ENCODE measurements at regions not wholly inside any gene's neighbourhood (a gene's known extent, or its start where the extent isn't known, plus 50 kb on each side); places are given as distances from the start of the nearest gene placed in this dataset.

DNA sequence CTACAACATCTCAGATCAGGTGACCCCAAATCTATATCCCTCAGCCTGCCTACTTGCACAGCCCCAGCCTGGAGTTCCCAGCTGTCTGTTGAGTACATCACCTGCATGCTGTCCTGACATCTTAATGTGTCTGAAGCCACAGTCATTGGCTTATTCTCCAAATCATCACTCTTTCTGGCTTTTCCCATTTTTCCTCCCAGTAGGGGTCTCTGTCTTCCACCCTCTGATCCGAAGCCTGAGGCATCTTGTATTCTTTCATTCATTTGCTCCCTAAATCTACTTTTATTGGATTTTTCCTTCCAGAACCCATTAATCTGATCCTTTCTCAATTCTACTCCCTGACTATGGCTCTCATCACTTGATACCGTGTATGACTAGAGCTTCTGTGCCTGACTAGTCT is 332.9 kb upstream of the DCC start:
- Histone ChIP-seq H3K23ac (ENCODE audit: low read depth, low read length, poor library complexity) (no peak overlapping the region), H2AFZ (ENCODE audit: low read length) (no peak overlapping the region), H2BK15ac (ENCODE audit: low read length) (no peak overlapping the region), H3K9ac (ENCODE audit: low read depth, low read length, poor library complexity) (no peak overlapping the region), H3K14ac (ENCODE audit: low read length) (no peak overlapping the region), H3K79me1 (ENCODE audit: low read depth, low read length) (no peaks in the 10 kb centered on the region), H2BK12ac (ENCODE audit: low read length) (no peak overlapping the region), H3K27me3 (ENCODE audit: control insufficient read depth in 3 of 3, insufficient read depth in 3 of 3, low read depth in 1 of 3, low read length in 3 of 3) (no peaks in the 10 kb centered on the region), H4K8ac (ENCODE audit: low read depth, low read length) (no peak overlapping the region), H3K4ac (ENCODE audit: low read length) (no peak overlapping the region), H2BK120ac (ENCODE audit: low read depth, low read length) (no peak overlapping the region), H3K9me3 (replicated peaks in 1 of 2; ENCODE audit: control insufficient read depth in 2 of 2, insufficient read depth in 1 of 2, low read depth in 1 of 2, low read length in 2 of 2) (no peaks in the 10 kb centered on the region), H3K27ac (replicated peaks; ENCODE audit: low read length) (no peak overlapping the region), H3K4me1 (ENCODE audit: control insufficient read depth in 2 of 2, insufficient read depth in 1 of 2, low read depth in 1 of 2, low read length in 2 of 2) (no peaks in the 10 kb centered on the region), H4K91ac (ENCODE audit: low read depth, low read length, poor library complexity) (no peak overlapping the region), H2AK5ac (ENCODE audit: low read depth, low read length) (no peak overlapping the region), H3K4me3 (ENCODE audit: low read length in 2 of 2) (no peak overlapping the region), H3K36me3 (replicated peaks in 1 of 2; ENCODE audit: control insufficient read depth in 2 of 2, insufficient read depth in 2 of 2, low read length in 2 of 2) (no peaks in the 10 kb centered on the region), H2BK5ac (ENCODE audit: low read length) (no peak overlapping the region), H3K18ac (ENCODE audit: low read length) (no peak overlapping the region), H3K4me2 (ENCODE audit: insufficient read depth, low read length, poor library complexity, severe bottlenecking) (no peak overlapping the region)
- WGBS, 2 donors (ENCODE audit: extremely low coverage in 2 of 2, insufficient read length in 2 of 2, insufficient replicate concordance in 1 of 2), result no CpG with 5 or more reads among the region's 2 CpGs
- DNase-seq (ENCODE audit: low spot score), result no peak

DNA sequence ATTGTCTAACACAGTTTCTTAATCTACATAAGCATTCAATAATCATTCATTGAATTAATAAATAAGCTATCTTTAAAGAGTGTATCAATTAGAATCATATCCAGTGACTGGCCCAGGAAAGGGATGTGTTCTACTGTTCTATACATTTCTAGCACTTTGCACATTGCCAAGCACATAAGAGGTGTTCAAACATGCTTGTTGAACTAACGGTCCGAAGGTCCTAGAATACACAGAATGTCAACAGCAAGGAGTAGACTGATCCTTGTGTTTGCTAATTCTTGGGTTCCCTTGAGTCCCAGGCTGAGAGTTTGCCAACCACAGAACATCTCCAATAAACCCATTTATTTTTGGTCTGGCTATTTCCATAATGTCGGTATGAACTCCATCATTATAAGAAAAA is 331.7 kb upstream of the DCC start:
- no peaks in the 10 kb centered on the region for H3K4me1 ChIP-seq (ENCODE audit: control insufficient read depth in 2 of 2, insufficient read depth in 1 of 2, low read depth in 1 of 2, low read length in 2 of 2)
- no peak overlapping the region for H2BK5ac ChIP-seq (ENCODE audit: low read length)
- H3K4ac ChIP-seq (ENCODE audit: low read length), result no peak overlapping the region
- H3K14ac ChIP-seq (ENCODE audit: low read length), result no peak overlapping the region
- H3K36me3 ChIP-seq (replicated peaks in 1 of 2; ENCODE audit: control insufficient read depth in 2 of 2, insufficient read depth in 2 of 2, low read length in 2 of 2), result no peaks in the 10 kb centered on the region
- no peak overlapping the region for H3K9ac ChIP-seq (ENCODE audit: low read depth, low read length, poor library complexity)
- H3K27me3 ChIP-seq (ENCODE audit: control insufficient read depth in 3 of 3, insufficient read depth in 3 of 3, low read depth in 1 of 3, low read length in 3 of 3), result no peaks in the 10 kb centered on the region
- no peaks in the 10 kb centered on the region for H3K79me1 ChIP-seq (ENCODE audit: low read depth, low read length)
- no peak overlapping the region for H4K91ac ChIP-seq (ENCODE audit: low read depth, low read length, poor library complexity)
- H2AFZ ChIP-seq (ENCODE audit: low read length), result no peak overlapping the region
- H3K4me2 ChIP-seq (ENCODE audit: insufficient read depth, low read length, poor library complexity, severe bottlenecking), result no peak overlapping the region
- no peaks in the 10 kb centered on the region for H3K9me3 ChIP-seq (replicated peaks in 1 of 2; ENCODE audit: control insufficient read depth in 2 of 2, insufficient read depth in 1 of 2, low read depth in 1 of 2, low read length in 2 of 2)
- DNase-seq (ENCODE audit: low spot score), result no peak
- no CpG with 5 or more reads among the region's 3 CpGs for WGBS, 2 donors (ENCODE audit: extremely low coverage in 2 of 2, insufficient read length in 2 of 2, insufficient replicate concordance in 1 of 2)
- no peak overlapping the region for H2BK120ac ChIP-seq (ENCODE audit: low read depth, low read length)
- no peak overlapping the region for H2BK12ac ChIP-seq (ENCODE audit: low read length)
- H3K27ac ChIP-seq (replicated peaks; ENCODE audit: low read length), result no peak overlapping the region
- no peak overlapping the region for H3K4me3 ChIP-seq (ENCODE audit: low read length in 2 of 2)
- no peak overlapping the region for H2BK15ac ChIP-seq (ENCODE audit: low read length)
- H4K8ac ChIP-seq (ENCODE audit: low read depth, low read length), result no peak overlapping the region
- no peak overlapping the region for H3K18ac ChIP-seq (ENCODE audit: low read length)
- H3K23ac ChIP-seq (ENCODE audit: low read depth, low read length, poor library complexity), result no peak overlapping the region
- H2AK5ac ChIP-seq (ENCODE audit: low read depth, low read length), result no peak overlapping the region

DNA sequence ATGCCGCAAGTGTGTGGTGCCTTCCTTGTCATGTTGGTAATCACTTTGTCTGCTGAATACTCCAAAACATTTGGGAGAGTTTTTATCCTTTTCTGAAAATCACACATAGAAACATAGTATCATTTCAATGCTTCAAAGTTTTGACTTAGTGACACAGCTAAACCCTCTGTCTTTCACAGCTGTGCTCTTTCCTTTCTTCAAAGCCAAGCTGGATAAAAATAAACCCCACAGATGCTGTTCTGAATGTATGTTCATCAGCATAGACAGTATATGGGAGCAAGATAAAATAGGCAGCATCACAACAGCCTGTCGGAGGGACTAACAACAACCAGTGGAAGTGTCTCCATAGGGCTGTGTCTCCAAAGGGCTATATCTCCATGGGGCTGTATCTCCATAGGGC is 331.3 kb upstream of the DCC start:
- H3K4me1 ChIP-seq (ENCODE audit: control insufficient read depth in 2 of 2, insufficient read depth in 1 of 2, low read depth in 1 of 2, low read length in 2 of 2), result no peaks in the 10 kb centered on the region

DNA sequence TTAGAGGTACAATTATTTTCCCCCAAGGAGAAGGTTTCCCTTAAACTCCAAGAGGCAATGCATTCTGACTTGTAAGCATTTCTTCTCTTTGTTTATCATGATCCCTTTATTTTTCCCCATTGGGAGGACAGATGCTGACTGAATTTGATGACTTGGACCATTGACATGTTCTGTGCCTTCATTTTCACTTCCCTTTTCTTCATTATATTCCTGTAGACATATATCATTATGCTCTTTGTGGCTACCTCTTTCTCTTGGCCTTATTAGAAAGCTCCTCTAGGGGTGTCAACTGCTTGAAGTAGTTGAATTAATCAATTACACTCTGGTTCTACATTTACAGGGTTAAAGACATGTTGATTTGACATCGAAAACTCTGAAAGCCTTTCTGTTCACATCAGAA is 330.0 kb upstream of the DCC start:
- Histone ChIP-seq H3K14ac (ENCODE audit: low read length) (no peak overlapping the region), H2BK15ac (ENCODE audit: low read length) (no peak overlapping the region), H2BK120ac (ENCODE audit: low read depth, low read length) (no peak overlapping the region), H3K9ac (ENCODE audit: low read depth, low read length, poor library complexity) (no peak overlapping the region), H4K8ac (ENCODE audit: low read depth, low read length) (no peak overlapping the region), H3K9me3 (replicated peaks in 1 of 2; ENCODE audit: control insufficient read depth in 2 of 2, insufficient read depth in 1 of 2, low read depth in 1 of 2, low read length in 2 of 2) (no peaks in the 10 kb centered on the region), H3K79me1 (ENCODE audit: low read depth, low read length) (no peaks in the 10 kb centered on the region), H2AK5ac (ENCODE audit: low read depth, low read length) (no peak overlapping the region), H3K4me2 (ENCODE audit: insufficient read depth, low read length, poor library complexity, severe bottlenecking) (no peak overlapping the region), H3K36me3 (replicated peaks in 1 of 2; ENCODE audit: control insufficient read depth in 2 of 2, insufficient read depth in 2 of 2, low read length in 2 of 2) (no peaks in the 10 kb centered on the region), H3K18ac (ENCODE audit: low read length) (no peak overlapping the region), H4K91ac (ENCODE audit: low read depth, low read length, poor library complexity) (no peak overlapping the region), H3K4me3 (ENCODE audit: low read length in 2 of 2) (no peak overlapping the region), H3K4me1 (ENCODE audit: control insufficient read depth in 2 of 2, insufficient read depth in 1 of 2, low read depth in 1 of 2, low read length in 2 of 2) (no peaks in the 10 kb centered on the region), H2BK12ac (ENCODE audit: low read length) (no peak overlapping the region), H3K23ac (ENCODE audit: low read depth, low read length, poor library complexity) (no peak overlapping the region), H2AFZ (ENCODE audit: low read length) (no peak overlapping the region), H3K27ac (replicated peaks; ENCODE audit: low read length) (no peak overlapping the region), H2BK5ac (ENCODE audit: low read length) (no peak overlapping the region), H3K4ac (ENCODE audit: low read length) (no peak overlapping the region), H3K27me3 (ENCODE audit: control insufficient read depth in 3 of 3, insufficient read depth in 3 of 3, low read depth in 1 of 3, low read length in 3 of 3) (no peaks in the 10 kb centered on the region)
- WGBS, 2 donors (ENCODE audit: extremely low coverage in 2 of 2, insufficient read length in 2 of 2, insufficient replicate concordance in 1 of 2), result no CpG with 5 or more reads among the region's 1 CpG
- DNase-seq (ENCODE audit: low spot score), result no peak

More for the DNA sequence above, 331.3 kb upstream of the DCC start:
- H3K9me3 ChIP-seq (replicated peaks in 1 of 2; ENCODE audit: control insufficient read depth in 2 of 2, insufficient read depth in 1 of 2, low read depth in 1 of 2, low read length in 2 of 2), result no peaks in the 10 kb centered on the region
- H4K91ac ChIP-seq (ENCODE audit: low read depth, low read length, poor library complexity), result no peak overlapping the region
- no peak overlapping the region for H3K23ac ChIP-seq (ENCODE audit: low read depth, low read length, poor library complexity)
- no peak overlapping the region for H3K14ac ChIP-seq (ENCODE audit: low read length)
- no peak overlapping the region for H3K4me3 ChIP-seq (ENCODE audit: low read length in 2 of 2)
- H2BK12ac ChIP-seq (ENCODE audit: low read length), result no peak overlapping the region
- H2AK5ac ChIP-seq (ENCODE audit: low read depth, low read length), result no peak overlapping the region
- H3K4ac ChIP-seq (ENCODE audit: low read length), result no peak overlapping the region
- no peak overlapping the region for H3K4me2 ChIP-seq (ENCODE audit: insufficient read depth, low read length, poor library complexity, severe bottlenecking)
- H3K79me1 ChIP-seq (ENCODE audit: low read depth, low read length), result no peaks in the 10 kb centered on the region
- no peak overlapping the region for H2BK5ac ChIP-seq (ENCODE audit: low read length)
- no peak overlapping the region for H3K27ac ChIP-seq (replicated peaks; ENCODE audit: low read length)
- no peak overlapping the region for H4K8ac ChIP-seq (ENCODE audit: low read depth, low read length)
- no peaks in the 10 kb centered on the region for H3K36me3 ChIP-seq (replicated peaks in 1 of 2; ENCODE audit: control insufficient read depth in 2 of 2, insufficient read depth in 2 of 2, low read length in 2 of 2)
- no peak overlapping the region for H2BK120ac ChIP-seq (ENCODE audit: low read depth, low read length)
- no peak overlapping the region for H2AFZ ChIP-seq (ENCODE audit: low read length)
- no peak for DNase-seq (ENCODE audit: low spot score)
- no peaks in the 10 kb centered on the region for H3K27me3 ChIP-seq (ENCODE audit: control insufficient read depth in 3 of 3, insufficient read depth in 3 of 3, low read depth in 1 of 3, low read length in 3 of 3)
- WGBS, 2 donors (ENCODE audit: extremely low coverage in 2 of 2, insufficient read length in 2 of 2, insufficient replicate concordance in 1 of 2), result no CpG with 5 or more reads among the region's 2 CpGs
- H2BK15ac ChIP-seq (ENCODE audit: low read length), result no peak overlapping the region
- no peak overlapping the region for H3K18ac ChIP-seq (ENCODE audit: low read length)
- no peak overlapping the region for H3K9ac ChIP-seq (ENCODE audit: low read depth, low read length, poor library complexity)
